PC-3 (cell line): ENCODE measurements at regions not wholly inside any gene's neighbourhood (a gene's known extent, or its start where the extent isn't known, plus 50 kb on each side); places are given as distances from the start of the nearest gene placed in this dataset.

Experiments used
- ATAC-seq: fragments of 200-7000 bp; cut with Tn5 transposase; 2 replicates; pipeline ENCODE4 v1.9.1; 2020; ENCODE audit warnings: mild to moderate bottlenecking, moderate library complexity
- BruUV-seq: library from RNA; stranded (reverse); fragments of 400-500 nt; replicated peaks from 2 replicates; lab custom pipeline; 2021; lab: Mats Ljungman, UMichigan
- CTCF ChIA-PET: fragments of 300-600 bp; sonication (Branson Sonifier 250); formaldehyde crosslinking; loops from one replicate; lab custom pipeline; 2022; ENCODE audit warnings: antibody characterized with exemption; lab: Charles Lee
- POLR2A ChIA-PET: fragments of 300-600 bp; sonication (Branson Sonifier 250); formaldehyde crosslinking; loops from one replicate; lab custom pipeline; 2022; ENCODE audit warnings: antibody characterized with exemption; ENCODE audit not compliant: unreplicated experiment; lab: Charles Lee
- DNase-seq: peaks from one replicate; pipeline ENCODE4 v3.0.0-alpha.2; 2015
- H2AFZ ChIP-seq: fragments of 300-600 bp; sonication (generic); 2 replicates; pipeline ENCODE4 v1.6.0; 2016; ENCODE audit warnings: antibody characterized with exemption, low read length
- H3F3A ChIP-seq: fragments of 300-600 bp; sonication (generic); one replicate; pipeline ENCODE4 v1.6.0; 2017; ENCODE audit warnings: antibody characterized with exemption, low read length, control low read depth, mild to moderate bottlenecking; ENCODE audit not compliant: unreplicated experiment
- H3K27ac ChIP-seq: fragments of 300-600 bp; sonication (generic); 2 replicates; pipeline ENCODE4 v1.5.1; 2016; ENCODE audit warnings: mild to moderate bottlenecking, low read length
- H3K27me3 ChIP-seq: fragments of 300-600 bp; sonication (generic); 2 replicates; pipeline ENCODE4 v1.6.1; 2016; ENCODE audit warnings: low read length, mixed read lengths
- H3K36me3 ChIP-seq: fragments of 300-600 bp; sonication (generic); 2 replicates; pipeline ENCODE4 v1.6.1; 2016; ENCODE audit warnings: low read depth, mixed run types, low read length, mixed read lengths
- H3K4me1 ChIP-seq: fragments of 300-600 bp; sonication (generic); 2 replicates; pipeline ENCODE4 v1.5.1; 2016; ENCODE audit warnings: low read length; ENCODE audit not compliant: insufficient read depth
- H3K4me2 ChIP-seq: fragments of 300-600 bp; sonication (generic); 2 replicates; pipeline ENCODE4 v1.6.0; 2016; ENCODE audit warnings: low read length
- H3K4me3 ChIP-seq: fragments of 300-600 bp; sonication (generic); 2 replicates; pipeline ENCODE4 v1.5.1; 2016; ENCODE audit warnings: mild to moderate bottlenecking, low read length, mixed read lengths
- H3K79me2 ChIP-seq: fragments of 300-600 bp; sonication (generic); 2 replicates; pipeline ENCODE4 v1.6.1; 2017; ENCODE audit warnings: low read length, mixed read lengths
- H3K9ac ChIP-seq: fragments of 300-600 bp; sonication (generic); 2 replicates; pipeline ENCODE4 v1.6.0; 2016; ENCODE audit warnings: mild to moderate bottlenecking, low read length
- H3K9me2 ChIP-seq: fragments of 300-600 bp; sonication (generic); replicated peaks from 2 replicates; pipeline ENCODE4 v1.6.1; 2016; ENCODE audit warnings: mixed run types, low read length, mixed read lengths
- H3K9me3 ChIP-seq: fragments of 300-600 bp; sonication (generic); 2 replicates; pipeline ENCODE4 v1.6.1; 2016; ENCODE audit warnings: low read length, mixed read lengths
- H4K20me1 ChIP-seq: fragments of 300-600 bp; sonication (generic); 2 replicates; pipeline ENCODE4 v1.6.1; 2016; ENCODE audit warnings: low read length, mixed read lengths
- EZH2 ChIP-seq: fragments of 300-600 bp; sonication (generic); IDR thresholded peaks from one replicate; pipeline ENCODE4 v1.6.1; 2017; ENCODE audit warnings: antibody characterized with exemption, mild to moderate bottlenecking, low read length; ENCODE audit not compliant: unreplicated experiment
- EZH2phosphoT487 ChIP-seq: fragments of 300-600 bp; sonication (generic); IDR thresholded peaks from 2 replicates; pipeline ENCODE4 v1.6.1; 2018; ENCODE audit warnings: mild to moderate bottlenecking, antibody characterized with exemption, low read length, borderline replicate concordance
- intact Hi-C: fragments of 100-400 bp; cut with micrococcal nuclease; formaldehyde crosslinking; loops from 2 replicates; pipeline ENCODE4 v1.9.0; 2023
- TF ChIP-seq, protein P1 (sequence below): fragments of 300-600 bp; sonication (generic); conservative IDR thresholded peaks from 2 replicates; pipeline ENCODE4 v1.5.1; 2017; ENCODE audit warnings: antibody characterized with exemption, low read depth, mild to moderate bottlenecking, low read length

- DNase-seq (no peak), ATAC-seq (no peak)
- no peak for TF ChIP-seq EZH2phosphoT487
- no peak for TF ChIP-seq EZH2
- TF ChIP-seq, protein P1, sequence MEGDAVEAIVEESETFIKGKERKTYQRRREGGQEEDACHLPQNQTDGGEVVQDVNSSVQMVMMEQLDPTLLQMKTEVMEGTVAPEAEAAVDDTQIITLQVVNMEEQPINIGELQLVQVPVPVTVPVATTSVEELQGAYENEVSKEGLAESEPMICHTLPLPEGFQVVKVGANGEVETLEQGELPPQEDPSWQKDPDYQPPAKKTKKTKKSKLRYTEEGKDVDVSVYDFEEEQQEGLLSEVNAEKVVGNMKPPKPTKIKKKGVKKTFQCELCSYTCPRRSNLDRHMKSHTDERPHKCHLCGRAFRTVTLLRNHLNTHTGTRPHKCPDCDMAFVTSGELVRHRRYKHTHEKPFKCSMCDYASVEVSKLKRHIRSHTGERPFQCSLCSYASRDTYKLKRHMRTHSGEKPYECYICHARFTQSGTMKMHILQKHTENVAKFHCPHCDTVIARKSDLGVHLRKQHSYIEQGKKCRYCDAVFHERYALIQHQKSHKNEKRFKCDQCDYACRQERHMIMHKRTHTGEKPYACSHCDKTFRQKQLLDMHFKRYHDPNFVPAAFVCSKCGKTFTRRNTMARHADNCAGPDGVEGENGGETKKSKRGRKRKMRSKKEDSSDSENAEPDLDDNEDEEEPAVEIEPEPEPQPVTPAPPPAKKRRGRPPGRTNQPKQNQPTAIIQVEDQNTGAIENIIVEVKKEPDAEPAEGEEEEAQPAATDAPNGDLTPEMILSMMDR = no peak
- ChIA-PET CTCF (no interaction called here), POLR2A (no interaction called here)
- Histone ChIP-seq H3K9ac (no peak overlapping the region), H3K27me3 (no peaks in the 10 kb centered on the region), H3K4me3 (no peak overlapping the region), H3K9me2 (no peaks in the 10 kb centered on the region), H2AFZ (no peak overlapping the region), H3K4me2 (no peak overlapping the region), H3F3A (no peaks in the 10 kb centered on the region), H4K20me1 (no peaks in the 10 kb centered on the region), H3K27ac (no peak overlapping the region), H3K9me3 (no peaks in the 10 kb centered on the region), H3K4me1 (no peaks in the 10 kb centered on the region; the same call in 1 of the 2 replicates), H3K36me3 (no peaks in the 10 kb centered on the region), H3K79me2 (no peaks in the 10 kb centered on the region)
- no TSS peak for BruUV-seq
- intact Hi-C loops = loop anchor here (10.0 kb wide), 1 partner anchor 155 kb away; no protein-coding TSS in a partner anchor
Measured at GRCh38 chr7:125409921-125410320, 480.3 kb upstream of the POT1 start.

GRCh38 chr7:125406111-125406510 lies 476.5 kb upstream of the POT1 start:
- no peaks in the 10 kb centered on the region for H3K79me2 ChIP-seq
- no TSS peak for BruUV-seq
- no peak overlapping the region for H3K27ac ChIP-seq
- H3K4me2 ChIP-seq = no peak overlapping the region
- no peaks in the 10 kb centered on the region for H4K20me1 ChIP-seq
- no peak; the same call in 1 of the 2 replicates for ATAC-seq
- no peaks in the 10 kb centered on the region; the same call in 1 of the 2 replicates for H3K4me1 ChIP-seq
- ChIA-PET POLR2A (no interaction called here), CTCF (interaction anchor here (0.5 kb wide), 1 partner anchor 347 kb away, joined by 3 read pairs; no protein-coding TSS in a partner anchor)
- H3K9ac ChIP-seq = no peak overlapping the region
- H3K9me2 ChIP-seq = no peaks in the 10 kb centered on the region
- no peaks in the 10 kb centered on the region for H3K27me3 ChIP-seq
- DNase-seq = no peak
- intact Hi-C loops = loop anchor here (10.0 kb wide), 1 partner anchor 159 kb away; no protein-coding TSS in a partner anchor
- no peak overlapping the region for H3K4me3 ChIP-seq
- no peaks in the 10 kb centered on the region for H3F3A ChIP-seq
- no peaks in the 10 kb centered on the region for H3K9me3 ChIP-seq
- H3K36me3 ChIP-seq = no peaks in the 10 kb centered on the region
- no peak for TF ChIP-seq EZH2
- TF ChIP-seq, protein P1 = no peak
- no peak for TF ChIP-seq EZH2phosphoT487
- H2AFZ ChIP-seq = no peak overlapping the region

DNA sequence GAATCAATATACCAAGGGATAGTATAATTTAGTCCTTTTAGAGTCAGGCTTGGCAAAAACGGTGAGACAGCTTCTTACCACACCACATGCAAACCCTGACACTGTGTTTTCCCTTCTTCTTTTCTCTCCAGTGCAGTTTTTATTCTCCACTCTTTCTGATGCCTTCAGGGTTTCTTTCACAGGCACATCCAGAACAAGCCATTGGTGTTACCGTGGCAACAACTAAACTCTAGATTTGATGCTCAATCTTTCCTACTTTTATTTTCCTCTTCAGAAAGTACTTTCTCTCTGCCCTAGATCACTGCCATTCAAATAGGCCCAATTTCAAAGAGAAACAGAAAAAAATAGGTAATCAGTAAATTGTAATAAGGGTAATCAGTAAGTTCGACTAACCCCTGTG lies 469.8 kb upstream of the POT1 start:
- no peak overlapping the region for H3K9ac ChIP-seq
- H3K27ac ChIP-seq = no peak overlapping the region
- H3K27me3 ChIP-seq = no peaks in the 10 kb centered on the region
- no peaks in the 10 kb centered on the region for H3K9me2 ChIP-seq
- no peaks in the 10 kb centered on the region for H3K36me3 ChIP-seq
- H3F3A ChIP-seq = no peaks in the 10 kb centered on the region
- H3K4me1 ChIP-seq = no peaks in the 10 kb centered on the region
- no peaks in the 10 kb centered on the region for H3K79me2 ChIP-seq
- H3K4me3 ChIP-seq = no peak overlapping the region
- CTCF ChIA-PET = no interaction called here
- no peak for ATAC-seq
- no peak overlapping the region for H3K4me2 ChIP-seq
- H2AFZ ChIP-seq = no peak overlapping the region
- no TSS peak for BruUV-seq
- no peaks in the 10 kb centered on the region for H3K9me3 ChIP-seq
- POLR2A ChIA-PET = no interaction called here
- intact Hi-C loops = no loop called here
- no peak for DNase-seq
- TF ChIP-seq EZH2 = no peak
- TF ChIP-seq, protein P1 = no peak
- TF ChIP-seq EZH2phosphoT487 = no peak
- H4K20me1 ChIP-seq = no peaks in the 10 kb centered on the region
